ENCODE measurements at regions not wholly inside any gene's neighbourhood (a gene's known extent, or its start where the extent isn't known, plus 50 kb on each side); places are given as distances from the start of the nearest gene placed in this dataset.
"Not testable (repeated sequence)": the region's sequence is repeated elsewhere in the genome, so short reads cannot be mapped to it uniquely, and the experiment has no call there.

DNA sequence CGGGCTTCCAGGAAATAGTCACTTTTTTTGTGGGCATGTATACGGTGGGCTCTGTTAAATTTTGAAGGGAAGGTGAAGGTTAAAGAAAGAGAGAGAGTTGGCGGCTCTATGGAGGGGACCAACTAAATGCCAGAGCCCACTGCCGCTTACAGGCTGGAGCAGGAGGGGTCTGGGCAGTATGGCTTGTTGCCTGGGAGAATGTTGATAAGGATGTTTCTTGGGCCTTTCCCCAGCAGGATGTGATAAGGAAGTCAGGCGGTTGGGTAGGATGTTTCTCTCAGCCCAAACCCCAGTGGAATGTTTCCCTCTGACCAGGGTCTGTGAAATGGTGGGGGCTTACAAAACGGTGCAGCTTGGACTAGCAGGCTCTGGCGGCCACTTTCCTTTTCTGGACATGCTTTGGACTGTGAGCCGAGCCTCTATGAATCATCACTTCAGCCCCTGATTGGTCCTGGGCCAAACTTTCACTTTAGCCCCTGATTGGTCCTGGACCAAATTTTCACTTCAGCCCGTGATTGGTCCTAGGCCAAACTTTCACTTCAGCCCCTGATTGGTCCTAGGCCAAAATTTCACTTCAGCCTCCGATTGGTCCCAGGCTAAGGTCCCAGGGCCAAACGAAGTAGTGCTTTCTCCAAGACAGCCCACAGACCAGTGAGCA is 630.7 kb downstream of the KCNJ18 start:
- CTCF ChIA-PET; H3K79me2 ChIP-seq (ENCODE audit: control insufficient read depth, insufficient read depth, low read length); intact Hi-C loops (cut with micrococcal nuclease); DNase-seq (ENCODE audit: low read depth, low spot score); H3K4me2 ChIP-seq (ENCODE audit: insufficient read depth, low read length); FAIRE-seq; BruUV-seq (replicated peaks); H3K9me1 ChIP-seq (replicated peaks; ENCODE audit: control insufficient read depth, extremely low read depth, insufficient read depth, low read length); H3K9me3 ChIP-seq (replicated peaks; ENCODE audit: control insufficient read depth, insufficient read depth, low read length); H4K20me1 ChIP-seq (replicated peaks; ENCODE audit: control insufficient read depth, extremely low read depth, insufficient read depth, low read length); H3K4me3 ChIP-seq (replicated peaks in 1 of 3; ENCODE audit: insufficient read depth in 1 of 3, low read depth in 1 of 3, low read length in 3 of 3); H3K27ac ChIP-seq (ENCODE audit: insufficient read depth, low read depth, low read length); H3K9ac ChIP-seq (replicated peaks; ENCODE audit: extremely low read depth, insufficient read depth, low read length); POLR2A ChIA-PET; H3K27me3 ChIP-seq (ENCODE audit: control insufficient read depth in 2 of 2, insufficient read depth in 2 of 2, low read length in 2 of 2); H2AFZ ChIP-seq (ENCODE audit: low read depth, low read length); H3K36me3 ChIP-seq (ENCODE audit: control insufficient read depth in 2 of 2, extremely low read depth in 1 of 2, insufficient read depth in 2 of 2, low read length in 2 of 2); H3K4me1 ChIP-seq (ENCODE audit: control insufficient read depth, extremely low read depth, insufficient read depth, low read length); dilution Hi-C loops (cut with MboI; ENCODE audit: extremely low pct_ligation_motif_present, low sequenced_read_pairs): not testable (repeated sequence)

DNA sequence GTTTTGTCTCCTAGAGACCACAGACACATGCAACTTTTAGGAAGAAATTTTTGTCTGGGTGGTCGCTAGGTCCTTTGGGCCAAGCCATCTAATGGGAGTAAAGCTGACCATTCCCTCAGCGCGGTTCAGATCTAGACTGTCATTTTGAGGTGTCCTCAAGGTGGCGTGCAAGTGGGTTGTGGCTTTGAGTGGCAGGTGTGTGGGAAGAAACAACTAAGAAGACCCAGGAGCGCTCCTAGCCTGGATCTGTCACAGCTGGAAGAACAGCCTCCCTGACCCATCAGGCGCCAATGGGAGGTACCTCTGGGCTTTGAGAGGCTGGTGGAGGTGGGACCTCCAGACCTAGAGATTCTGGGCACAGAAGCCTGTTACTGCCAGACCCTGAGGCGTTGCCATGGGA is 645.1 kb downstream of the KCNJ18 start:
- CTCF ChIA-PET = no interaction called here
- TF ChIP-seq, protein P1, sequence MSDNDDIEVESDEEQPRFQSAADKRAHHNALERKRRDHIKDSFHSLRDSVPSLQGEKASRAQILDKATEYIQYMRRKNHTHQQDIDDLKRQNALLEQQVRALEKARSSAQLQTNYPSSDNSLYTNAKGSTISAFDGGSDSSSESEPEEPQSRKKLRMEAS (IDR thresholded peaks at IDR 0.05; ENCODE audit: insufficient read depth, insufficient read length) = no peak
- TF ChIP-seq POLR2AphosphoS5 (IDR thresholded peaks at IDR 0.05; ENCODE audit: insufficient read depth, low read depth, low read length) = no peak
- TF ChIP-seq, protein P2, sequence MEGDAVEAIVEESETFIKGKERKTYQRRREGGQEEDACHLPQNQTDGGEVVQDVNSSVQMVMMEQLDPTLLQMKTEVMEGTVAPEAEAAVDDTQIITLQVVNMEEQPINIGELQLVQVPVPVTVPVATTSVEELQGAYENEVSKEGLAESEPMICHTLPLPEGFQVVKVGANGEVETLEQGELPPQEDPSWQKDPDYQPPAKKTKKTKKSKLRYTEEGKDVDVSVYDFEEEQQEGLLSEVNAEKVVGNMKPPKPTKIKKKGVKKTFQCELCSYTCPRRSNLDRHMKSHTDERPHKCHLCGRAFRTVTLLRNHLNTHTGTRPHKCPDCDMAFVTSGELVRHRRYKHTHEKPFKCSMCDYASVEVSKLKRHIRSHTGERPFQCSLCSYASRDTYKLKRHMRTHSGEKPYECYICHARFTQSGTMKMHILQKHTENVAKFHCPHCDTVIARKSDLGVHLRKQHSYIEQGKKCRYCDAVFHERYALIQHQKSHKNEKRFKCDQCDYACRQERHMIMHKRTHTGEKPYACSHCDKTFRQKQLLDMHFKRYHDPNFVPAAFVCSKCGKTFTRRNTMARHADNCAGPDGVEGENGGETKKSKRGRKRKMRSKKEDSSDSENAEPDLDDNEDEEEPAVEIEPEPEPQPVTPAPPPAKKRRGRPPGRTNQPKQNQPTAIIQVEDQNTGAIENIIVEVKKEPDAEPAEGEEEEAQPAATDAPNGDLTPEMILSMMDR (IDR thresholded peaks at IDR 0.05; ENCODE audit: extremely low read depth in 1 of 2, insufficient read depth in 1 of 2, low read depth in 1 of 2, low read length in 2 of 2) = no peak
- TF ChIP-seq POLR2A (IDR thresholded peaks at IDR 0.05; ENCODE audit: low read depth, low read length) = no peak
- TF ChIP-seq MYC (IDR thresholded peaks at IDR 0.05; ENCODE audit: low read depth, low read length) = no peak
- TF ChIP-seq JUN (IDR thresholded peaks at IDR 0.05; ENCODE audit: borderline replicate concordance, insufficient read depth, insufficient read length, low read depth) = no peak
- TF ChIP-seq GATA2 (IDR thresholded peaks at IDR 0.05; ENCODE audit: insufficient read depth, insufficient read length, low read depth, low read length) = no peak
- no peak for TF ChIP-seq EZH2 (IDR thresholded peaks at IDR 0.05; ENCODE audit: borderline replicate concordance, low read depth, low read length, severe bottlenecking)
- no peak for TF ChIP-seq FOS (IDR thresholded peaks at IDR 0.05; ENCODE audit: borderline replicate concordance, insufficient read depth, low read length)
- no peak overlapping the region for H3K4me2 ChIP-seq (ENCODE audit: insufficient read depth, low read length)
- no peaks in the 10 kb centered on the region for H3K36me3 ChIP-seq (ENCODE audit: control insufficient read depth in 2 of 2, extremely low read depth in 1 of 2, insufficient read depth in 2 of 2, low read length in 2 of 2)
- no peak for FAIRE-seq
- H3K4me1 ChIP-seq (ENCODE audit: control insufficient read depth, extremely low read depth, insufficient read depth, low read length) = no peaks in the 10 kb centered on the region
- no peak overlapping the region for H3K4me3 ChIP-seq (replicated peaks in 1 of 3; ENCODE audit: insufficient read depth in 1 of 3, low read depth in 1 of 3, low read length in 3 of 3)
- H3K27me3 ChIP-seq (ENCODE audit: control insufficient read depth in 2 of 2, insufficient read depth in 2 of 2, low read length in 2 of 2) = no peaks in the 10 kb centered on the region
- DNase-seq (ENCODE audit: low read depth, low spot score) = no peak
- H3K9me3 ChIP-seq (replicated peaks; ENCODE audit: control insufficient read depth, insufficient read depth, low read length) = no peaks in the 10 kb centered on the region
- H3K9ac ChIP-seq (replicated peaks; ENCODE audit: extremely low read depth, insufficient read depth, low read length) = no peak overlapping the region
- H2AFZ ChIP-seq (ENCODE audit: low read depth, low read length) = no peak overlapping the region
- H3K9me1 ChIP-seq (replicated peaks; ENCODE audit: control insufficient read depth, extremely low read depth, insufficient read depth, low read length) = no peaks in the 10 kb centered on the region
- no peaks in the 10 kb centered on the region for H4K20me1 ChIP-seq (replicated peaks; ENCODE audit: control insufficient read depth, extremely low read depth, insufficient read depth, low read length)
- H3K79me2 ChIP-seq (ENCODE audit: control insufficient read depth, insufficient read depth, low read length) = no peaks in the 10 kb centered on the region
- dilution Hi-C loops (cut with MboI; ENCODE audit: extremely low pct_ligation_motif_present, low sequenced_read_pairs) = no loop called here
- POLR2A ChIA-PET = no interaction called here
- no TSS peak for BruUV-seq (replicated peaks)
- H3K27ac ChIP-seq (ENCODE audit: insufficient read depth, low read depth, low read length) = no peak overlapping the region
- intact Hi-C loops (cut with micrococcal nuclease) = no loop called here

DNA sequence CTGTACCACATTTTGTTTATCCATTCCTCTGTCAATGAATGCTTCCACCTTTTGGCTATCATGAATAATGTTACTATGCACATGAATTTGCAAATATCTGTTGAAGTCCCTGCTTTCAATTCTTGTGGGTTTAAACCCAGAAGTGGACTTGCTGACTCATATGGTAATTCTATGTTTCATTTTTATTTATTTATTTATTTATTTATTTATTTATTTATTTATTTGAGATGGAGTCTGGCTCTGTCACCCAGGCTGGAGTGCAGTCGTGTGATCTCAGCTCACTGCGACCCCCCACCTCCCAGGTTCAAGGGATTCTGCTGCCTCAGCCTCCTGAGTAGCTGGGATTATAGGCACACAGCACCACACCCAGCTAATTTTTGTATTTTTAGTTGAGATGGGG is 664.3 kb downstream of the KCNJ18 start:
- H3K27ac ChIP-seq (ENCODE audit: insufficient read depth, low read depth, low read length); H3K36me3 ChIP-seq (ENCODE audit: control insufficient read depth in 2 of 2, extremely low read depth in 1 of 2, insufficient read depth in 2 of 2, low read length in 2 of 2); H4K20me1 ChIP-seq (replicated peaks; ENCODE audit: control insufficient read depth, extremely low read depth, insufficient read depth, low read length); DNase-seq (ENCODE audit: low read depth, low spot score); H3K79me2 ChIP-seq (ENCODE audit: control insufficient read depth, insufficient read depth, low read length); dilution Hi-C loops (cut with MboI; ENCODE audit: extremely low pct_ligation_motif_present, low sequenced_read_pairs); FAIRE-seq; H3K9me3 ChIP-seq (replicated peaks; ENCODE audit: control insufficient read depth, insufficient read depth, low read length); CTCF ChIA-PET; H3K27me3 ChIP-seq (ENCODE audit: control insufficient read depth in 2 of 2, insufficient read depth in 2 of 2, low read length in 2 of 2); H3K9ac ChIP-seq (replicated peaks; ENCODE audit: extremely low read depth, insufficient read depth, low read length); H3K4me2 ChIP-seq (ENCODE audit: insufficient read depth, low read length); POLR2A ChIA-PET; BruUV-seq (replicated peaks); H2AFZ ChIP-seq (ENCODE audit: low read depth, low read length); H3K9me1 ChIP-seq (replicated peaks; ENCODE audit: control insufficient read depth, extremely low read depth, insufficient read depth, low read length); H3K4me1 ChIP-seq (ENCODE audit: control insufficient read depth, extremely low read depth, insufficient read depth, low read length); H3K4me3 ChIP-seq (replicated peaks in 1 of 3; ENCODE audit: insufficient read depth in 1 of 3, low read depth in 1 of 3, low read length in 3 of 3): not testable (repeated sequence)
- intact Hi-C loops (cut with micrococcal nuclease) = loop anchor here (10.0 kb wide), 1 partner anchor 122 kb away; no protein-coding TSS in a partner anchor
